K562 (cell line): ENCODE measurements at regions not wholly inside any gene's neighbourhood (a gene's known extent, or its start where the extent isn't known, plus 50 kb on each side); places are given as distances from the start of the nearest gene placed in this dataset.

Source experiments
- ATAC-seq: fragments of 200-7000 bp; cut with Tn5 transposase; 3 replicates; pipeline ENCODE4 v1.9.1; 2020; ENCODE audit warnings: moderate library complexity
- BruUV-seq: library from RNA; stranded (reverse); fragments of 400-500 nt; replicated peaks from 2 replicates; lab custom pipeline; 2021; lab: Mats Ljungman, UMichigan
- CTCF ChIA-PET: fragments of 300-600 bp; formaldehyde crosslinking; extraction: SDS; loops from one replicate; lab custom pipeline; 2021; ENCODE audit warnings: low intra/inter-chr PET ratio; lab: Yijun Ruan, JAX
- POLR2A ChIA-PET: fragments of 300-600, 350-650 bp; sonication (Branson Sonifier 250); formaldehyde crosslinking; extraction: SDS; loops from one replicate; lab custom pipeline; 2021; ENCODE audit warnings: antibody characterized with exemption, inconsistent platforms; lab: Yijun Ruan, JAX
- DNase-seq, 4 experiments: peaks; one replicate each; pipeline versions ENCODE4 v3.0.0 to v3.0.0-alpha.2; 2011 to 2018; ENCODE audit warnings: low spot score in 3 of 4, mixed read lengths in 3 of 4; ENCODE audit errors: extremely low read depth in 1 of 4
- FAIRE-seq: peaks from 2 replicates; lab custom pipeline; 2011; peaks lifted over from hg19 to GRCh38; lab: Jason Lieb, UNC
- H2AFZ ChIP-seq: 2 replicates; pipeline ENCODE4 v1.6.0; 2011; ENCODE audit warnings: low read depth, low read length, control low read depth, inconsistent platforms
- H3K27ac ChIP-seq: fragments of 200-600 bp; 3 replicates; pipeline ENCODE4 v1.8.0; 2011; ENCODE audit warnings: low read depth, mild to moderate bottlenecking, control low read depth, inconsistent platforms, low read length, moderate library complexity, mixed read lengths; ENCODE audit errors: extremely low read depth
- H3K27me3 ChIP-seq, 2 experiments: fragments of 300-600 bp in 1 of 2; 2 replicates in 1 of 2; 3 replicates in 1 of 2; pipeline versions ENCODE4 v1.6.0 to v1.8.0; 2011; ENCODE audit warnings: inconsistent platforms in 2 of 2, low read length in 2 of 2, mild to moderate bottlenecking in 1 of 2, mixed read lengths in 1 of 2, moderate library complexity in 1 of 2; ENCODE audit not compliant: control insufficient read depth in 2 of 2, insufficient read depth in 2 of 2
- H3K36me3 ChIP-seq: fragments of 300-600 bp; 3 replicates; pipeline ENCODE4 v1.8.0; 2011; ENCODE audit warnings: mild to moderate bottlenecking, low read length, inconsistent platforms; ENCODE audit not compliant: control insufficient read depth, insufficient read depth
- H3K4me1 ChIP-seq, 2 experiments: fragments of 200-600 bp in 1 of 2; replicated peaks in 1 of 2; 2 replicates in 1 of 2; 3 replicates in 1 of 2; pipeline versions ENCODE4 v1.5.1 to v1.8.0; 2011; ENCODE audit warnings: inconsistent platforms in 2 of 2, low read length in 2 of 2, mild to moderate bottlenecking in 1 of 2, mixed read lengths in 1 of 2, moderate library complexity in 1 of 2; ENCODE audit not compliant: control insufficient read depth in 2 of 2, insufficient read depth in 2 of 2
- H3K4me2 ChIP-seq: 2 replicates; pipeline ENCODE4 v1.6.1; 2011; ENCODE audit warnings: low read length, control low read depth, inconsistent platforms, mixed read lengths; ENCODE audit not compliant: insufficient read depth
- H3K4me3 ChIP-seq: fragments of 200-600 bp; sonication (generic), shearing (Covaris generic); 2 replicates; pipeline ENCODE4 v1.5.1; 2016; ENCODE audit warnings: control low read depth, inconsistent platforms
- H3K79me2 ChIP-seq: fragments of 200-600 bp; 3 replicates; pipeline ENCODE4 v1.8.0; 2011; ENCODE audit warnings: low read length, inconsistent platforms; ENCODE audit not compliant: control insufficient read depth, insufficient read depth
- H3K9ac ChIP-seq, 2 experiments: 2 replicates each; pipeline versions ENCODE4 v1.6.0 to v1.6.1; 2011; ENCODE audit warnings: low read depth in 2 of 2, low read length in 2 of 2, control low read depth in 1 of 2, inconsistent platforms in 1 of 2, mild to moderate bottlenecking in 1 of 2, mixed read lengths in 1 of 2; ENCODE audit not compliant: insufficient read depth in 1 of 2
- H3K9me1 ChIP-seq: one replicate; pipeline ENCODE4 v1.6.0; 2011; ENCODE audit warnings: inconsistent platforms, mild to moderate bottlenecking, low read length, moderate library complexity; ENCODE audit not compliant: control insufficient read depth, insufficient read depth
- H3K9me3 ChIP-seq: replicated peaks from 2 replicates; pipeline ENCODE4 v1.5.1; 2011; ENCODE audit warnings: low read depth, low read length, inconsistent platforms; ENCODE audit not compliant: control insufficient read depth, insufficient read depth
- H4K20me1 ChIP-seq: replicated peaks from 2 replicates; pipeline ENCODE4 v1.6.1; 2011; ENCODE audit warnings: low read length, inconsistent platforms, mixed read lengths; ENCODE audit not compliant: control insufficient read depth, insufficient read depth
- BRD9 ChIP-seq: fragments of 450-650 bp; IDR thresholded peaks from 2 replicates; pipeline ENCODE4 v1.6.1; 2018; ENCODE audit warnings: low read depth; ENCODE audit not compliant: partially characterized antibody
- CREBBP ChIP-seq: IDR thresholded peaks from one replicate; pipeline ENCODE4 v1.6.1; 2012; ENCODE audit warnings: low read depth, mild to moderate bottlenecking, control low read depth, inconsistent platforms, low read length
- DACH1 ChIP-seq: fragments of 450-650 bp; IDR thresholded peaks from 2 replicates; pipeline ENCODE4 v1.6.1; 2018; ENCODE audit not compliant: partially characterized antibody
- HMGXB4 ChIP-seq: sonication (generic); formaldehyde crosslinking; IDR thresholded peaks from 2 replicates; pipeline ENCODE4 v1.8.1; 2023; ENCODE audit warnings: mild to moderate bottlenecking, missing genetic modification reagents
- NBN ChIP-seq: fragments of 450-650 bp; IDR thresholded peaks from 2 replicates; pipeline ENCODE4 v1.6.1; 2016; ENCODE audit warnings: low read depth, mild to moderate bottlenecking
- PATZ1 ChIP-seq: fragments of 250-450 bp; sonication (Bioruptor Pico); IDR thresholded peaks from 2 replicates; pipeline ENCODE4 v1.5.0; 2020; ENCODE audit warnings: mild to moderate bottlenecking, borderline replicate concordance
- POLR2G ChIP-seq: fragments of 200-400 bp; formaldehyde crosslinking; IDR thresholded peaks from 2 replicates; pipeline ENCODE4 v1.6.1; 2017; ENCODE audit warnings: low read depth, mild to moderate bottlenecking, antibody characterized with exemption, low read length, moderate library complexity
- TAF15 ChIP-seq: fragments of 200-400 bp; formaldehyde crosslinking; IDR thresholded peaks from 2 replicates; pipeline ENCODE4 v1.6.1; 2017; ENCODE audit warnings: mild to moderate bottlenecking, low read depth, low read length, moderate library complexity
- TARDBP ChIP-seq: fragments of 450-650 bp; IDR thresholded peaks from 2 replicates; pipeline ENCODE4 v1.6.1; 2016
- TCF7 ChIP-seq: sonication (generic); IDR thresholded peaks from 2 replicates; pipeline ENCODE4 v1.6.1; 2016; ENCODE audit warnings: antibody characterized with exemption, borderline replicate concordance
- THRAP3 ChIP-seq: fragments of 450-650 bp; IDR thresholded peaks from 2 replicates; pipeline ENCODE4 v1.6.1; 2016; ENCODE audit warnings: mild to moderate bottlenecking, inconsistent platforms, borderline replicate concordance
- ZBED1 ChIP-seq: IDR thresholded peaks from 2 replicates; pipeline ENCODE4 v1.6.1; 2014
- ZMIZ1 ChIP-seq, 2 experiments: fragments of 150-350 bp in 1 of 2; IDR thresholded peaks; 2 replicates each; pipeline ENCODE4 v1.6.1; 2012 to 2016; ENCODE audit warnings: low read depth in 2 of 2, low read length in 2 of 2, mild to moderate bottlenecking in 1 of 2, moderate library complexity in 1 of 2
- ZNF12 ChIP-seq: sonication (generic); formaldehyde crosslinking; IDR thresholded peaks from 2 replicates; pipeline ENCODE4 v1.4.0; 2020; ENCODE audit warnings: mild to moderate bottlenecking, missing genetic modification reagents
- ZNF644 ChIP-seq: fragments of 200-800 bp; sonication (Bioruptor generic); IDR thresholded peaks from 2 replicates; pipeline ENCODE4 v1.6.1; 2016; ENCODE audit warnings: low read depth, missing genetic modification characterization, missing compliant biosample characterization
- ZNF76 ChIP-seq: fragments of 250-450 bp; sonication (Bioruptor Pico); IDR thresholded peaks from 2 replicates; pipeline ENCODE4 v1.4.0; 2020; ENCODE audit warnings: mild to moderate bottlenecking, moderate library complexity, borderline replicate concordance
- ZNF79 ChIP-seq: fragments of 250-450 bp; sonication (Bioruptor Pico); IDR thresholded peaks from 2 replicates; pipeline ENCODE4 v1.4.0; 2020; ENCODE audit warnings: low read depth, mild to moderate bottlenecking, moderate library complexity
- whole genome bisulfite sequencing: fragments of 100-300 bp; shearing (Covaris generic); methylation state at CpG from one replicate; pipeline ENCODE4 v1.1.6; 2016; ENCODE audit warnings: low coverage, mixed read lengths; ENCODE audit not compliant: insufficient coverage; ENCODE audit errors: missing lambda C conversion rate; 5-methylcytosine and 5-hydroxymethylcytosine counted together
- in situ Hi-C: fragments of 300-500 bp; cut with MboI; formaldehyde crosslinking; loops from 4 replicates; pipeline ENCODE4 v1.15.0; 2018; ENCODE audit warnings: inconsistent platforms, mixed read lengths
- intact Hi-C: fragments of 100-400 bp; cut with micrococcal nuclease; formaldehyde crosslinking; loops from 2 replicates; pipeline ENCODE4 v1.14.2; 2022

GRCh38 chr12:42912367-42912766 is 322.8 kb upstream of the PRICKLE1 start:
- H2AFZ ChIP-seq = no peak overlapping the region
- in situ Hi-C loops = no loop called here
- ChIA-PET POLR2A (no interaction called here), CTCF (no interaction called here)
- no peaks in the 10 kb centered on the region for H3K9me3 ChIP-seq
- H3K9ac ChIP-seq = no peak overlapping the region
- no peak for ATAC-seq
- H3K27ac ChIP-seq = no peak overlapping the region
- no peaks in the 10 kb centered on the region for H3K9me1 ChIP-seq
- no peaks in the 10 kb centered on the region for H3K79me2 ChIP-seq
- no peak for FAIRE-seq
- intact Hi-C loops = no loop called here
- H3K4me2 ChIP-seq = no peak overlapping the region
- no peak overlapping the region for H3K4me3 ChIP-seq
- H3K27me3 ChIP-seq = no peaks in the 10 kb centered on the region
- no peaks in the 10 kb centered on the region for H3K4me1 ChIP-seq
- no TSS peak for BruUV-seq
- 0% methylated on average over 1 of the region's 1 CpG for WGBS
- TF ChIP-seq BRD9 (no peak), ZMIZ1 (IDR thresholded peaks at IDR 0.05; ENCODE audit: low read depth in 2 of 2, low read length in 2 of 2) (no peak), THRAP3 (no peak), PATZ1 (CRISPR knock-in tag) (no peak), TCF7 (no peak), CREBBP (no peak), NBN (no peak), HMGXB4 (CRISPR knock-in tag) (no peak), POLR2G (no peak), ZNF76 (CRISPR knock-in tag) (no peak), ZNF12 (no peak), ZNF644 (tag) (no peak), TAF15 (no peak), ZBED1 (no peak), TARDBP (no peak), DACH1 (no peak), ZNF79 (CRISPR knock-in tag) (no peak)
- TF ChIP-seq, all 486 proteins: peak for 0
- DNase-seq = no peak
- Histone ChIP-seq H3K36me3 (no peaks in the 10 kb centered on the region), H4K20me1 (no peaks in the 10 kb centered on the region)
